Fibroblast of lung (primary cell): ENCODE measurements at regions not wholly inside any gene's neighbourhood (a gene's known extent, or its start where the extent isn't known, plus 50 kb on each side); places are given as distances from the start of the nearest gene placed in this dataset.

ENCODE experiments used
- EZH2 ChIP-seq: IDR thresholded peaks from 2 replicates; pipeline ENCODE4 v1.5.1; 2012; ENCODE audit warnings: low read length, control low read depth, mild to moderate bottlenecking; ENCODE audit errors: missing control alignments
- TF ChIP-seq, protein P1 (sequence below), 2 donors: IDR thresholded peaks in 1 of 2; conservative IDR thresholded peaks in 1 of 2; 1 replicate in 1 of 2; 2 replicates in 1 of 2; pipeline ENCODE4 v1.5.1; 2011 to 2012; ENCODE audit warnings: low read length in 2 of 2, control low read depth in 1 of 2, inconsistent platforms in 1 of 2, low read depth in 1 of 2, mild to moderate bottlenecking in 1 of 2

DNA sequence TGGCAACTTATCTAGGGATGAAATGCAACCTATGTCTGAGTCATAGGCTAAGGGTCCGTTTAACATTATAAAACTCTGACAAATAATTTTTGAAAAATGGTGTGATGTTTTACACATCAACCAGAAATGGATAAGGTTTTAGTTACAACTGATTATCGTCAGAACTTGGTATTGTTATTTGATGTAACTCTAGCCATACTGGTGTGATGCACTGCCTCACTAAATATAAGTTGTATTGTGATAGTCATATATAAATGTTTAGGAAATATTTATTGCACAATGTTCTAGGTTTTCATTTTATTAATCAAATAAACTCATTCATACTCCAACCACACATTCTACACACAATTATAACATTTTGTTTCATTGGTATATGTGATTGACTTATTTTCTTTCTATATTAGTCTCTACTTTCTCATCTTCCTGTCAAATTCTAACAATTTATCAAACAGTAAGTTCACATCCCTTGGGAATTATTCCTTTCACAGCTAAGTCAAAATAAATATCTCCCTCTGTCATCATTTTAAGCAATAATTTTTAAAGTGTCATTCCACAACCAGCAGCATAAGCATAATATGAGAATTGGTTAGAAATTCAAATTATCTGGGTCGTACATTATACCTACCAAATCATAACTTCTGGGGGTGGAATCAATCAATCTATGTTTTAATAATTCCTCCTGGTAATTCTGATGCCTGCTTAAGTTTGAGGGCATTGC is 873.9 kb downstream of the SLITRK1 start:
- TF ChIP-seq, protein P1, sequence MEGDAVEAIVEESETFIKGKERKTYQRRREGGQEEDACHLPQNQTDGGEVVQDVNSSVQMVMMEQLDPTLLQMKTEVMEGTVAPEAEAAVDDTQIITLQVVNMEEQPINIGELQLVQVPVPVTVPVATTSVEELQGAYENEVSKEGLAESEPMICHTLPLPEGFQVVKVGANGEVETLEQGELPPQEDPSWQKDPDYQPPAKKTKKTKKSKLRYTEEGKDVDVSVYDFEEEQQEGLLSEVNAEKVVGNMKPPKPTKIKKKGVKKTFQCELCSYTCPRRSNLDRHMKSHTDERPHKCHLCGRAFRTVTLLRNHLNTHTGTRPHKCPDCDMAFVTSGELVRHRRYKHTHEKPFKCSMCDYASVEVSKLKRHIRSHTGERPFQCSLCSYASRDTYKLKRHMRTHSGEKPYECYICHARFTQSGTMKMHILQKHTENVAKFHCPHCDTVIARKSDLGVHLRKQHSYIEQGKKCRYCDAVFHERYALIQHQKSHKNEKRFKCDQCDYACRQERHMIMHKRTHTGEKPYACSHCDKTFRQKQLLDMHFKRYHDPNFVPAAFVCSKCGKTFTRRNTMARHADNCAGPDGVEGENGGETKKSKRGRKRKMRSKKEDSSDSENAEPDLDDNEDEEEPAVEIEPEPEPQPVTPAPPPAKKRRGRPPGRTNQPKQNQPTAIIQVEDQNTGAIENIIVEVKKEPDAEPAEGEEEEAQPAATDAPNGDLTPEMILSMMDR (conservative IDR thresholded peaks at IDR 0.05 in 1 of 2, IDR thresholded peaks at IDR 0.05 in 1 of 2; ENCODE audit: low read depth in 1 of 2, low read length in 2 of 2): no peak
- TF ChIP-seq EZH2: no peak
